Osteocyte (in vitro differentiated cells): ENCODE measurements at regions not wholly inside any gene's neighbourhood (a gene's known extent, or its start where the extent isn't known, plus 50 kb on each side); places are given as distances from the start of the nearest gene placed in this dataset.

ENCODE experiments used
- DNase-seq: peaks from one replicate; pipeline ENCODE4 v3.0.0; 2021; ENCODE audit warnings: mixed read lengths; ENCODE audit not compliant: unreplicated experiment; ENCODE audit errors: extremely low spot score
- H3K27ac Mint-ChIP-seq: one replicate; pipeline ENCODE4 v1.8.0; 2021; ENCODE audit warnings: mild to moderate bottlenecking, mixed read lengths; ENCODE audit not compliant: unreplicated experiment
- H3K27me3 Mint-ChIP-seq: one replicate; pipeline ENCODE4 v1.8.0; 2021; ENCODE audit warnings: mixed read lengths; ENCODE audit not compliant: unreplicated experiment
- H3K36me3 Mint-ChIP-seq: one replicate; pipeline ENCODE4 v1.8.0; 2021; ENCODE audit warnings: mixed read lengths; ENCODE audit not compliant: unreplicated experiment
- H3K4me1 Mint-ChIP-seq: one replicate; pipeline ENCODE4 v1.8.0; 2021; ENCODE audit warnings: mixed read lengths; ENCODE audit not compliant: unreplicated experiment
- H3K4me3 Mint-ChIP-seq: one replicate; pipeline ENCODE4 v1.8.0; 2021; ENCODE audit warnings: mild to moderate bottlenecking, moderate library complexity, mixed read lengths; ENCODE audit not compliant: unreplicated experiment
- H3K9me3 Mint-ChIP-seq: one replicate; pipeline ENCODE4 v1.8.0; 2021; ENCODE audit warnings: mixed read lengths; ENCODE audit not compliant: unreplicated experiment
- TF ChIP-seq, protein P1 (sequence below): fragments of 200-600 bp; sonication (generic); IDR thresholded peaks from 2 replicates; pipeline ENCODE4 v1.5.0; 2021; ENCODE audit warnings: antibody characterized with exemption, mild to moderate bottlenecking, moderate library complexity

DNA sequence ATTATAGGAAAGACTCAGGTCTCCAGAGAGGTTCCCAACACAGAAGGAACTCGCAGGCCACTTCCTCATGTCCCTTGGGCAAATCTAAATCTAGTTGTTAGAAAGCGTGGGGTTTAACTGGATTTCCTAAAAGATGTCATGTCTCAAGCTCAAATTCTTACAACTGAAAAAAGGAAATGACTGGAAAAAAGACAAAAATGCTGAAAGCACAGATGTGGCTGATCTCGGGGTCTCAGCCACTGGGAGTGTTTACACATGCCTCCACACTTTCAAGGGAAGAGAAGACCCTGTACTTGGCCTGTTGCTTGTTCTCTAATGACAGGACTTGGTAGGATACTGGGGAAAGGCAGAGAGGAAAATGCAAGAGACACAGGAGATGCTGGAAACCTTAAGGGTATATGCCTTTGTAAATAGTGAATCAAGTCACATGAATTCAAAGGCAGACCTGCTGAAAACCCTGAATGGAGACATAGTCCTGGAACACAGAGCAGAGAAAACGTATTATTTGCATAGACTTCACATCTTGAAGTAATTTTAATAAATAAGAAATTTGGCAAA lies 160.9 kb upstream of the MEIS1 start:
- TF ChIP-seq, protein P1, sequence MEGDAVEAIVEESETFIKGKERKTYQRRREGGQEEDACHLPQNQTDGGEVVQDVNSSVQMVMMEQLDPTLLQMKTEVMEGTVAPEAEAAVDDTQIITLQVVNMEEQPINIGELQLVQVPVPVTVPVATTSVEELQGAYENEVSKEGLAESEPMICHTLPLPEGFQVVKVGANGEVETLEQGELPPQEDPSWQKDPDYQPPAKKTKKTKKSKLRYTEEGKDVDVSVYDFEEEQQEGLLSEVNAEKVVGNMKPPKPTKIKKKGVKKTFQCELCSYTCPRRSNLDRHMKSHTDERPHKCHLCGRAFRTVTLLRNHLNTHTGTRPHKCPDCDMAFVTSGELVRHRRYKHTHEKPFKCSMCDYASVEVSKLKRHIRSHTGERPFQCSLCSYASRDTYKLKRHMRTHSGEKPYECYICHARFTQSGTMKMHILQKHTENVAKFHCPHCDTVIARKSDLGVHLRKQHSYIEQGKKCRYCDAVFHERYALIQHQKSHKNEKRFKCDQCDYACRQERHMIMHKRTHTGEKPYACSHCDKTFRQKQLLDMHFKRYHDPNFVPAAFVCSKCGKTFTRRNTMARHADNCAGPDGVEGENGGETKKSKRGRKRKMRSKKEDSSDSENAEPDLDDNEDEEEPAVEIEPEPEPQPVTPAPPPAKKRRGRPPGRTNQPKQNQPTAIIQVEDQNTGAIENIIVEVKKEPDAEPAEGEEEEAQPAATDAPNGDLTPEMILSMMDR = no peak
- peaks cover 5% of the 10 kb centered on the region for H3K27me3 Mint-ChIP-seq
- no peak for DNase-seq
- no peaks in the 10 kb centered on the region for H3K36me3 Mint-ChIP-seq
- no peak overlapping the region for H3K4me3 Mint-ChIP-seq
- H3K27ac Mint-ChIP-seq = no peak overlapping the region
- no peaks in the 10 kb centered on the region for H3K4me1 Mint-ChIP-seq
- H3K9me3 Mint-ChIP-seq = no peaks in the 10 kb centered on the region

DNA sequence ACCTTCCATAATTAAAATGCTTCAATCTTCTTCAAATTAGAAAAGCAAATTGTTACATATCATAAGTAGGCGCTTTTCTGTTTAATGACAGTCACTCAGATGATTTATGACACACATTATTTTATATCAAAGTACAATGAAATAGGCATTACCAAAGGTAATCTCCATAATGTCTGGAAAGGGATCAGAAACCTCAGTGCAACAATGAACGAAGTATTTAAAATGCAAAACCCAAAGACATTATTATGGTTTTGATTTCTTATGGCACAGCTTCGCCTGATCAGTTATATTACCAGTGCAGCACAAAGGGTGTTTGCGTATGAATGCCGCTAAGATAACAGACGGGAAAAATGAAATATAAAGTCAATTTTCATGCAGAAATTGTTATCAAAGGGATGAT lies 162.2 kb upstream of the MEIS1 start:
- no peak for DNase-seq
- H3K27ac Mint-ChIP-seq = no peak overlapping the region
- TF ChIP-seq, protein P1 = no peak
- no peaks in the 10 kb centered on the region for H3K9me3 Mint-ChIP-seq
- no peaks in the 10 kb centered on the region for H3K36me3 Mint-ChIP-seq
- no peaks in the 10 kb centered on the region for H3K4me1 Mint-ChIP-seq
- peaks cover 5% of the 10 kb centered on the region for H3K27me3 Mint-ChIP-seq
- H3K4me3 Mint-ChIP-seq = no peak overlapping the region

DNA sequence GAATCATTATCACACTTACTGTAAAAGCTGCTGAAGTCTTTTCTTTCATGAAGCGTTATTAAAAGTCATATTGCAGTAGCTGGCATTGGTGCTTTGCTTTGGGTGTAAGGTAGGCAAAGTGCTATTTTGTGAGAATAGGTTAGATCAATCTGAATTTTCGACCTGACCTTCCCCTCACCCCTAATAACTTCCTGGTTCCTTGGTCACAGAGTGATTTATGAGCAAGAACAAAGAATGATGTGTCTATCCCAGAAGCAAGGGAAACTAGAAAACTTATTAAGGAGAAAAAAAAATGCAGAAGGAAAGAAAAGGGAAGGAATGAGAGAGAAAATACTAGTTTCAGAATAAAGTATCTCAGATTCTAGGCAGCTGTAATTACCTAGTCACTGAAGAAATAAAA lies 163.1 kb upstream of the MEIS1 start:
- no peaks in the 10 kb centered on the region for H3K4me1 Mint-ChIP-seq
- no peaks in the 10 kb centered on the region for H3K36me3 Mint-ChIP-seq
- TF ChIP-seq, protein P1 = no peak
- DNase-seq = no peak
- peaks cover 5% of the 10 kb centered on the region for H3K27me3 Mint-ChIP-seq
- H3K4me3 Mint-ChIP-seq = no peak overlapping the region
- H3K9me3 Mint-ChIP-seq = no peaks in the 10 kb centered on the region
- H3K27ac Mint-ChIP-seq = no peak overlapping the region

DNA sequence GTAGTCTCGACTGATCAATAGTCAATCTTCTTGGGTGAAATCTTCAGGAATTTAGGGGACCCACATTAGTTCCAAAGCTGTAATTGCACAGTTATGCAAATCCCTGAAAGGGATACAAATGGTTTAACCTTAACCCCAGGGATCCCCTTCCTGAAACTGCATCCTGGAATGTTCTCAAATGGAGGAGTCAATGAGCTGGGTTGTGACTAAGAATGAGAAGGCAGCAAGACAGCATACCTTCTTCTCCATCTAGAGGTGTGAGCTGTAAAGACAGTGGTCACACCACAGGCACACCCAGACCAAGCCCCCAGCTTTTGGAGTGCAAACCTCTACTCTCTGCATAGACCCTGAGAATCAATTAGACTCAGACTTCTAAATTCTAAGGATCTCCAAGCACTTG lies 164.7 kb upstream of the MEIS1 start:
- no peaks in the 10 kb centered on the region for H3K4me1 Mint-ChIP-seq
- no peaks in the 10 kb centered on the region for H3K36me3 Mint-ChIP-seq
- peaks cover 5% of the 10 kb centered on the region for H3K27me3 Mint-ChIP-seq
- TF ChIP-seq, protein P1 = no peak
- no peak overlapping the region for H3K27ac Mint-ChIP-seq
- H3K9me3 Mint-ChIP-seq = no peaks in the 10 kb centered on the region
- no peak for DNase-seq
- H3K4me3 Mint-ChIP-seq = no peak overlapping the region

DNA sequence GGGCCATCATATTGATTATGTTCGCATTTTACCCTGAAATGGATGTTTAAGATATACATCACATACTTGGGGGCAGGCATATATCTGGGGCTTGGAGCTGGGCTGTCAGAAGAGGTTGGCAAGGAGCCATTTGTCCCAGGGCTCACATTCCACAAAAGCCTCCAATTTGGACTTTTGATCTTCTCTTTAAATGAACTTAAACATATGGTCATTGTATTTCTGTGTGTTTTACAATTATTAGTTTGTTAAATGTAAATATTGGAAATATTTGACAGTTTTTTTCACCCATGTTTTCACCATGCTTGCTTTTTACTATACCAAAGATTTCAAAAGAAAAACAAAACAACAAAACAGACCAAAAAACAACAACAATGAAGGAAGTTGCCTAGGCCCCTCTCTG lies 165.8 kb upstream of the MEIS1 start:
- Mint-ChIP-seq H3K27me3 (peaks cover 5% of the 10 kb centered on the region), H3K4me3 (no peak overlapping the region), H3K4me1 (no peaks in the 10 kb centered on the region), H3K27ac (no peak overlapping the region), H3K36me3 (no peaks in the 10 kb centered on the region), H3K9me3 (no peaks in the 10 kb centered on the region)
- TF ChIP-seq, protein P1 = no peak
- DNase-seq = no peak
